22Rv1 (cell line): ENCODE measurements at regions not wholly inside any gene's neighbourhood (a gene's known extent, or its start where the extent isn't known, plus 50 kb on each side); places are given as distances from the start of the nearest gene placed in this dataset.
A peak's percentile ranks its signal among the peaks of the same experiment; 100 is the strongest.

Source experiments
- H3K27ac ChIP-seq: fragments of 450-650 bp; 2 replicates; pipeline ENCODE4 v1.5.1; 2017
- CTCF ChIP-seq: fragments of 450-650 bp; IDR thresholded peaks from 2 replicates; pipeline ENCODE4 v1.5.1; 2017; ENCODE audit warnings: mild to moderate bottlenecking
- ZFX ChIP-seq: fragments of 450-650 bp; IDR thresholded peaks from 2 replicates; pipeline ENCODE4 v1.6.1; 2017; ENCODE audit warnings: antibody characterized with exemption, borderline replicate concordance

GRCh38 chr3:178318340-178318739 lies 217.9 kb upstream of the KCNMB2 start:
- no peak for TF ChIP-seq ZFX
- no peak for TF ChIP-seq CTCF
- no peak overlapping the region for H3K27ac ChIP-seq

GRCh38 chr3:178318941-178319816 lies 217.1 kb upstream of the KCNMB2 start:
- TF ChIP-seq ZFX (no peak), CTCF (no peak)
- no peak overlapping the region for H3K27ac ChIP-seq

GRCh38 chr3:178320456-178321351 lies 215.5 kb upstream of the KCNMB2 start:
- TF ChIP-seq CTCF (no peak), ZFX (no peak)
- H3K27ac ChIP-seq: no peak overlapping the region

GRCh38 chr3:178324356-178324755 lies 211.9 kb upstream of the KCNMB2 start:
- no peak for TF ChIP-seq ZFX
- TF ChIP-seq CTCF: no peak
- no peak overlapping the region for H3K27ac ChIP-seq

- TF ChIP-seq CTCF (peak; percentile 36), ZFX (no peak)
- no peak overlapping the region for H3K27ac ChIP-seq
Measured at GRCh38 chr3:178325330-178325729, 210.9 kb upstream of the KCNMB2 start.

GRCh38 chr3:178329936-178330335 lies 206.3 kb upstream of the KCNMB2 start:
- H3K27ac ChIP-seq: no peak overlapping the region
- no peak for TF ChIP-seq ZFX
- TF ChIP-seq CTCF: no peak

GRCh38 chr3:178334239-178334638 lies 202.0 kb upstream of the KCNMB2 start:
- TF ChIP-seq ZFX (no peak), CTCF (no peak)
- no peak overlapping the region for H3K27ac ChIP-seq
